K562 (cell line): ENCODE measurements at regions not wholly inside any gene's neighbourhood (a gene's known extent, or its start where the extent isn't known, plus 50 kb on each side); places are given as distances from the start of the nearest gene placed in this dataset.

Experiments used
- ATAC-seq: fragments of 200-7000 bp; cut with Tn5 transposase; 3 replicates; pipeline ENCODE4 v1.9.1; 2020; ENCODE audit warnings: moderate library complexity
- BruUV-seq: library from RNA; stranded (reverse); fragments of 400-500 nt; replicated peaks from 2 replicates; lab custom pipeline; 2021; lab: Mats Ljungman, UMichigan
- CTCF ChIA-PET: fragments of 300-600 bp; formaldehyde crosslinking; extraction: SDS; loops from one replicate; lab custom pipeline; 2021; ENCODE audit warnings: low intra/inter-chr PET ratio; lab: Yijun Ruan, JAX
- POLR2A ChIA-PET: fragments of 300-600, 350-650 bp; sonication (Branson Sonifier 250); formaldehyde crosslinking; extraction: SDS; loops from one replicate; lab custom pipeline; 2021; ENCODE audit warnings: antibody characterized with exemption, inconsistent platforms; lab: Yijun Ruan, JAX
- DNase-seq, 4 experiments: peaks; one replicate each; pipeline versions ENCODE4 v3.0.0 to v3.0.0-alpha.2; 2011 to 2018; ENCODE audit warnings: low spot score in 3 of 4, mixed read lengths in 3 of 4; ENCODE audit errors: extremely low read depth in 1 of 4
- FAIRE-seq: peaks from 2 replicates; lab custom pipeline; 2011; peaks lifted over from hg19 to GRCh38; lab: Jason Lieb, UNC
- H2AFZ ChIP-seq: 2 replicates; pipeline ENCODE4 v1.6.0; 2011; ENCODE audit warnings: low read depth, low read length, control low read depth, inconsistent platforms
- H3K27ac ChIP-seq: fragments of 200-600 bp; 3 replicates; pipeline ENCODE4 v1.8.0; 2011; ENCODE audit warnings: low read depth, mild to moderate bottlenecking, control low read depth, inconsistent platforms, low read length, moderate library complexity, mixed read lengths; ENCODE audit errors: extremely low read depth
- H3K27me3 ChIP-seq, 2 experiments: fragments of 300-600 bp in 1 of 2; 2 replicates in 1 of 2; 3 replicates in 1 of 2; pipeline versions ENCODE4 v1.6.0 to v1.8.0; 2011; ENCODE audit warnings: inconsistent platforms in 2 of 2, low read length in 2 of 2, mild to moderate bottlenecking in 1 of 2, mixed read lengths in 1 of 2, moderate library complexity in 1 of 2; ENCODE audit not compliant: control insufficient read depth in 2 of 2, insufficient read depth in 2 of 2
- H3K36me3 ChIP-seq: fragments of 300-600 bp; 3 replicates; pipeline ENCODE4 v1.8.0; 2011; ENCODE audit warnings: mild to moderate bottlenecking, low read length, inconsistent platforms; ENCODE audit not compliant: control insufficient read depth, insufficient read depth
- H3K4me1 ChIP-seq, 2 experiments: fragments of 200-600 bp in 1 of 2; replicated peaks in 1 of 2; 2 replicates in 1 of 2; 3 replicates in 1 of 2; pipeline versions ENCODE4 v1.5.1 to v1.8.0; 2011; ENCODE audit warnings: inconsistent platforms in 2 of 2, low read length in 2 of 2, mild to moderate bottlenecking in 1 of 2, mixed read lengths in 1 of 2, moderate library complexity in 1 of 2; ENCODE audit not compliant: control insufficient read depth in 2 of 2, insufficient read depth in 2 of 2
- H3K4me2 ChIP-seq: 2 replicates; pipeline ENCODE4 v1.6.1; 2011; ENCODE audit warnings: low read length, control low read depth, inconsistent platforms, mixed read lengths; ENCODE audit not compliant: insufficient read depth
- H3K4me3 ChIP-seq: fragments of 200-600 bp; sonication (generic), shearing (Covaris generic); 2 replicates; pipeline ENCODE4 v1.5.1; 2016; ENCODE audit warnings: control low read depth, inconsistent platforms
- H3K79me2 ChIP-seq: fragments of 200-600 bp; 3 replicates; pipeline ENCODE4 v1.8.0; 2011; ENCODE audit warnings: low read length, inconsistent platforms; ENCODE audit not compliant: control insufficient read depth, insufficient read depth
- H3K9ac ChIP-seq, 2 experiments: 2 replicates each; pipeline versions ENCODE4 v1.6.0 to v1.6.1; 2011; ENCODE audit warnings: low read depth in 2 of 2, low read length in 2 of 2, control low read depth in 1 of 2, inconsistent platforms in 1 of 2, mild to moderate bottlenecking in 1 of 2, mixed read lengths in 1 of 2; ENCODE audit not compliant: insufficient read depth in 1 of 2
- H3K9me1 ChIP-seq: one replicate; pipeline ENCODE4 v1.6.0; 2011; ENCODE audit warnings: inconsistent platforms, mild to moderate bottlenecking, low read length, moderate library complexity; ENCODE audit not compliant: control insufficient read depth, insufficient read depth
- H3K9me3 ChIP-seq: replicated peaks from 2 replicates; pipeline ENCODE4 v1.5.1; 2011; ENCODE audit warnings: low read depth, low read length, inconsistent platforms; ENCODE audit not compliant: control insufficient read depth, insufficient read depth
- H4K20me1 ChIP-seq: replicated peaks from 2 replicates; pipeline ENCODE4 v1.6.1; 2011; ENCODE audit warnings: low read length, inconsistent platforms, mixed read lengths; ENCODE audit not compliant: control insufficient read depth, insufficient read depth
- ATF7 ChIP-seq: fragments of 450-650 bp; IDR thresholded peaks from 2 replicates; pipeline ENCODE4 v1.7.1; 2014; ENCODE audit warnings: mild to moderate bottlenecking, moderate library complexity
- PYGO2 ChIP-seq: fragments of 450-650 bp; IDR thresholded peaks from 2 replicates; pipeline ENCODE4 v1.6.1; 2016; ENCODE audit warnings: mild to moderate bottlenecking, missing genetic modification characterization, moderate library complexity, missing compliant biosample characterization
- WGBS: fragments of 100-300 bp; shearing (Covaris generic); methylation state at CpG from one replicate; pipeline ENCODE4 v1.1.6; 2016; ENCODE audit warnings: low coverage, mixed read lengths; ENCODE audit not compliant: insufficient coverage; ENCODE audit errors: missing lambda C conversion rate; 5-methylcytosine and 5-hydroxymethylcytosine counted together
- in situ Hi-C: fragments of 300-500 bp; cut with MboI; formaldehyde crosslinking; loops from 4 replicates; pipeline ENCODE4 v1.15.0; 2018; ENCODE audit warnings: inconsistent platforms, mixed read lengths
- intact Hi-C: fragments of 100-400 bp; cut with micrococcal nuclease; formaldehyde crosslinking; loops from 2 replicates; pipeline ENCODE4 v1.14.2; 2022
- TF ChIP-seq, protein P1 (sequence below), 2 experiments: fragments of 450-650 bp; IDR thresholded peaks; 2 replicates each; pipeline ENCODE4 v1.6.1; 2016; ENCODE audit warnings: mild to moderate bottlenecking in 2 of 2, borderline replicate concordance in 1 of 2, low read depth in 1 of 2, moderate library complexity in 1 of 2

GRCh38 chr12:127501916-127502315 is 765.1 kb upstream of the TMEM132C start:
- no peak for DNase-seq
- no peak overlapping the region for H2AFZ ChIP-seq
- no peak overlapping the region for H3K4me2 ChIP-seq
- no peaks in the 10 kb centered on the region for H3K79me2 ChIP-seq
- H3K4me3 ChIP-seq, result no peak overlapping the region
- ChIA-PET CTCF (no interaction called here), POLR2A (interaction anchor here (0.6 kb wide), 1 partner anchor 11 kb away, joined by 3 read pairs; no protein-coding TSS in a partner anchor)
- no peaks in the 10 kb centered on the region for H3K36me3 ChIP-seq
- H3K9me1 ChIP-seq, result no peaks in the 10 kb centered on the region
- TF ChIP-seq ATF7 (no peak), PYGO2 (no peak)
- TF ChIP-seq, protein P1, sequence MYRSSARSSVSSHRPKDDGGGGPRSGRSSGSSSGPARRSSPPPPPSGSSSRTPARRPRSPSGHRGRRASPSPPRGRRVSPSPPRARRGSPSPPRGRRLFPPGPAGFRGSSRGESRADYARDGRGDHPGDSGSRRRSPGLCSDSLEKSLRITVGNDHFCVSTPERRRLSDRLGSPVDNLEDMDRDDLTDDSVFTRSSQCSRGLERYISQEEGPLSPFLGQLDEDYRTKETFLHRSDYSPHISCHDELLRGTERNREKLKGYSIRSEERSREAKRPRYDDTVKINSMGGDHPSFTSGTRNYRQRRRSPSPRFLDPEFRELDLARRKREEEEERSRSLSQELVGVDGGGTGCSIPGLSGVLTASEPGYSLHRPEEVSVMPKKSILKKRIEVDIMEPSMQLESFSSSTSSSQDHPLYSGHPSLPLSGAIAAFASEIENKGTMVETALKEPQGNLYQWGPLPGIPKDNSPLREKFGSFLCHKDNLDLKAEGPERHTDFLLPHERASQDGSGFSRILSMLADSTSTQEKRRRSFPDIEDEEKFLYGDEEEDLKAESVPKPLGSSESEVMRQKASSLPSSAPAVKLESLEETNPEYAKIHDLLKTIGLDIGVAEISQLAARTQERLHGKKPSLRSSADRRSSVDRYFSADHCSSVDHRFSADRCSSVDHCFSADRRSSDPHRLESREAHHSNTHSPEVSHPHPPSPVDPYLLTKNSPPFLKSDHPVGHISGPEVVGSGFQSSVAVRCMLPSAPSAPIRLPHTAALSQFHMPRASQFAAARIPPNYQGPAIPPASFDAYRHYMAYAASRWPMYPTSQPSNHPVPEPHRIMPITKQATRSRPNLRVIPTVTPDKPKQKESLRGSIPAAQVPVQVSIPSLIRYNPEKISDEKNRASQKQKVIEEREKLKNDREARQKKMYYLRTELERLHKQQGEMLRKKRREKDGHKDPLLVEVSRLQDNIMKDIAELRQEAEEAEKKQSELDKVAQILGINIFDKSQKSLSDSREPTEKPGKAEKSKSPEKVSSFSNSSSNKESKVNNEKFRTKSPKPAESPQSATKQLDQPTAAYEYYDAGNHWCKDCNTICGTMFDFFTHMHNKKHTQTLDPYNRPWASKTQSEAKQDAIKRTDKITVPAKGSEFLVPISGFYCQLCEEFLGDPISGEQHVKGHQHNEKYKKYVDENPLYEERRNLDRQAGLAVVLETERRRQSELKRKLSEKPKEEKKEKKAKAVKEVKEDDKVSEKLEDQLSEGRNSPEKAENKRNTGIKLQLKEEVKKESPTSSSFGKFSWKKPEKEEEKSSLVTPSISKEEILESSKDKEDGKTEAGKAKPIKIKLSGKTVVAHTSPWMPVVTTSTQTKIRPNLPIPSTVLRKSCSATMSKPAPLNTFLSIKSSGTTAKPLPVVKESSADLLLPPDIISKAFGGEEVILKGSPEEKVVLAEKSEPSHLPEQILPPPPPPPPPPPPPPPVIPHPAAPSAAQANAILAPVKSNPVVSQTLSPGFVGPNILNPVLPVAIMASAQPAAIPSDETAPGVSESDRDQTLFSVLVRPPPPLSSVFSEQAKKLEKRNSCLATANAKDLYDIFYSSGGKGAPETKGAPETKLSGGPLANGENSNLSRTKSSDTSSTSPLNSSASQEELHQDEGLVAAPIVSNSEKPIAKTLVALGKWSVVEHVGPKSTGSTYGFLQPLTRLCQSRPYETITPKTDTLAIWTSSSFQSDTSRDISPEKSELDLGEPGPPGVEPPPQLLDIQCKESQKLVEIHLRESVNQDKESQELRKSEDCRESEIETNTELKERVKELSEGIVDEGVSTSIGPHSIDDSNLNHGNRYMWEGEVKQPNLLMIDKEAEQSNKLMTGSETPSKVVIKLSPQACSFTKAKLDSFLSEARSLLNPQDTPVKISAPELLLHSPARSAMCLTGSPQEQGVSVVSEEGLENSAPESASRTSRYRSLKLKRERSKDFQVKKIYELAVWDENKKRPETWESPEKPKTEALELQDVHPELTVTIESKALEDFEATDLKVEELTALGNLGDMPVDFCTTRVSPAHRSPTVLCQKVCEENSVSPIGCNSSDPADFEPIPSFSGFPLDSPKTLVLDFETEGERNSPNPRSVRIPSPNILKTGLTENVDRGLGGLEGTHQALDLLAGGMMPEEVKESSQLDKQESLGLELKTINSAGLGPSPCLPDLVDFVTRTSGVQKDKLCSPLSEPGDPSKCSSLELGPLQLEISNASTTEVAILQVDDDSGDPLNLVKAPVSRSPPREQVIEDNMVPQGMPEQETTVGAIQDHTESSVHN (IDR thresholded peaks at IDR 0.05; ENCODE audit: borderline replicate concordance in 1 of 2, low read depth in 1 of 2), result no peak
- no peak for FAIRE-seq
- H3K9ac ChIP-seq, result no peak overlapping the region
- H3K27me3 ChIP-seq, result no peaks in the 10 kb centered on the region
- in situ Hi-C loops (no loop called here), intact Hi-C loops (no loop called here)
- WGBS, result 0% methylated on average over 6 of the region's 6 CpGs
- ATAC-seq, result no peak
- H3K9me3 ChIP-seq, result no peaks in the 10 kb centered on the region
- H3K4me1 ChIP-seq, result no peaks in the 10 kb centered on the region
- H4K20me1 ChIP-seq, result no peaks in the 10 kb centered on the region
- H3K27ac ChIP-seq, result no peak overlapping the region
- BruUV-seq, result no TSS peak
